Neural cell (in vitro differentiated cells): ENCODE measurements at regions not wholly inside any gene's neighbourhood (a gene's known extent, or its start where the extent isn't known, plus 50 kb on each side); places are given as distances from the start of the nearest gene placed in this dataset.

Experiments
- H2AFZ ChIP-seq: fragments of 200-600, 300-800 bp; sonication (generic), shearing (Covaris generic); 2 replicates; pipeline ENCODE4 v1.6.0; 2014; ENCODE audit warnings: low read depth, mild to moderate bottlenecking, antibody characterized with exemption, low read length, moderate library complexity
- H3F3A ChIP-seq: fragments of 200-600 bp; shearing (Covaris generic); 2 replicates; pipeline ENCODE4 v1.6.1; 2016; ENCODE audit warnings: mild to moderate bottlenecking, moderate library complexity, mixed read lengths, antibody characterized with exemption, low read length; ENCODE audit not compliant: insufficient read depth, poor library complexity, severe bottlenecking
- H3K27ac ChIP-seq: fragments of 200-600, 300-800 bp; sonication (generic), shearing (Covaris generic); 2 replicates; pipeline ENCODE4 v1.5.1; 2014; ENCODE audit warnings: mild to moderate bottlenecking, low read length, moderate library complexity
- H3K27me3 ChIP-seq: fragments of 300-800, 200-600 bp; sonication (generic), shearing (Covaris generic); 2 replicates; pipeline ENCODE4 v1.6.0; 2014; ENCODE audit warnings: mild to moderate bottlenecking, low read depth, low read length, moderate library complexity; ENCODE audit not compliant: insufficient read depth
- H3K36me3 ChIP-seq: fragments of 300-800, 200-600 bp; sonication (generic), shearing (Covaris generic); 2 replicates; pipeline ENCODE4 v1.5.1; 2014; ENCODE audit warnings: mild to moderate bottlenecking, antibody characterized with exemption, low read length, moderate library complexity; ENCODE audit not compliant: insufficient read depth
- H3K4me2 ChIP-seq: fragments of 300-800, 200-600 bp; sonication (generic), shearing (Covaris generic); 2 replicates; pipeline ENCODE4 v1.6.0; 2014; ENCODE audit warnings: mild to moderate bottlenecking, low read length
- H3K4me3 ChIP-seq: fragments of 300-800, 200-600 bp; sonication (generic), shearing (Covaris generic); 2 replicates; pipeline ENCODE4 v1.5.1; 2014; ENCODE audit warnings: mild to moderate bottlenecking, low read length, moderate library complexity
- H3K79me2 ChIP-seq: fragments of 200-600 bp; shearing (Covaris generic); replicated peaks from 2 replicates; pipeline ENCODE4 v1.6.0; 2014; ENCODE audit warnings: mild to moderate bottlenecking, low read length, moderate library complexity; ENCODE audit not compliant: insufficient read depth
- H3K9ac ChIP-seq: fragments of 300-800, 200-600 bp; sonication (generic), shearing (Covaris generic); 2 replicates; pipeline ENCODE4 v1.6.1; 2016; ENCODE audit warnings: mild to moderate bottlenecking, low read length, mixed read lengths
- H3K9me2 ChIP-seq: fragments of 200-600 bp; shearing (Covaris generic); 2 replicates; pipeline ENCODE4 v1.6.1; 2016; ENCODE audit warnings: mild to moderate bottlenecking, low read length, mixed read lengths; ENCODE audit not compliant: insufficient read depth
- H3K9me3 ChIP-seq: fragments of 200-600, 300-800 bp; sonication (generic), shearing (Covaris generic); 2 replicates; pipeline ENCODE4 v1.6.1; 2016; ENCODE audit warnings: mild to moderate bottlenecking, mixed run types, low read length, moderate library complexity, mixed read lengths
- H4K20me1 ChIP-seq: fragments of 200-600 bp; shearing (Covaris generic); 2 replicates; pipeline ENCODE4 v1.6.1; 2016; ENCODE audit warnings: mild to moderate bottlenecking, mixed run types; ENCODE audit not compliant: insufficient read depth
- CTCF ChIP-seq: fragments of 450-650 bp; IDR thresholded peaks from 2 replicates; pipeline ENCODE4 v1.5.1; 2014; ENCODE audit warnings: antibody characterized with exemption, mild to moderate bottlenecking, moderate library complexity; ENCODE audit not compliant: poor library complexity, severe bottlenecking
- EP300 ChIP-seq: fragments of 450-650 bp; conservative IDR thresholded peaks from 2 replicates; pipeline ENCODE4 v1.6.1; 2014; ENCODE audit warnings: antibody characterized with exemption, mild to moderate bottlenecking, moderate library complexity; ENCODE audit not compliant: poor library complexity, severe bottlenecking
- EZH2 ChIP-seq: fragments of 200-600, 300-800 bp; shearing (Covaris generic), sonication (generic); IDR thresholded peaks from 2 replicates; pipeline ENCODE4 v1.6.1; 2014; ENCODE audit warnings: antibody characterized with exemption, low read length, borderline replicate concordance, mild to moderate bottlenecking; ENCODE audit not compliant: insufficient read depth, poor library complexity, severe bottlenecking
- MXI1 ChIP-seq: fragments of 450-650 bp; conservative IDR thresholded peaks from 2 replicates; pipeline ENCODE4 v1.6.1; 2014; ENCODE audit warnings: antibody characterized with exemption, mild to moderate bottlenecking; ENCODE audit not compliant: poor library complexity, severe bottlenecking
- POLR2AphosphoS5 ChIP-seq: IDR thresholded peaks from 2 replicates; pipeline ENCODE4 v1.6.1; 2012
- RAD21 ChIP-seq: fragments of 450-650 bp; conservative IDR thresholded peaks from 2 replicates; pipeline ENCODE4 v1.6.1; 2014; ENCODE audit warnings: antibody characterized with exemption, mild to moderate bottlenecking, moderate library complexity
- REST ChIP-seq: IDR thresholded peaks from 2 replicates; pipeline ENCODE4 v1.6.1; 2012; ENCODE audit warnings: borderline replicate concordance
- SMC3 ChIP-seq: fragments of 450-650 bp; conservative IDR thresholded peaks from 2 replicates; pipeline ENCODE4 v1.6.1; 2014; ENCODE audit warnings: antibody characterized with exemption, mild to moderate bottlenecking, moderate library complexity; ENCODE audit not compliant: poor library complexity
- TAF1 ChIP-seq: IDR thresholded peaks from 2 replicates; pipeline ENCODE4 v1.6.1; 2012; ENCODE audit warnings: low read depth

- no peak overlapping the region for H3K9ac ChIP-seq
- no peaks in the 10 kb centered on the region for H3K9me3 ChIP-seq
- H3K79me2 ChIP-seq: no peaks in the 10 kb centered on the region
- H3K4me2 ChIP-seq: no peak overlapping the region
- no peaks in the 10 kb centered on the region for H4K20me1 ChIP-seq
- no peaks in the 10 kb centered on the region for H3K9me2 ChIP-seq
- no peaks in the 10 kb centered on the region for H3K27me3 ChIP-seq
- H2AFZ ChIP-seq: no peak overlapping the region
- H3K4me3 ChIP-seq: no peak overlapping the region
- no peak overlapping the region for H3K27ac ChIP-seq
- no peak for TF ChIP-seq REST
- no peak for TF ChIP-seq EP300
- TF ChIP-seq RAD21: no peak
- TF ChIP-seq CTCF: no peak
- no peak for TF ChIP-seq TAF1
- TF ChIP-seq EZH2: no peak
- no peaks in the 10 kb centered on the region for H3F3A ChIP-seq
- no peaks in the 10 kb centered on the region for H3K36me3 ChIP-seq
Measured at GRCh38 chr9:3035579-3036332, 191.9 kb upstream of the PUM3 start.

- H3K4me3 ChIP-seq: no peak overlapping the region
- H3K27me3 ChIP-seq: no peaks in the 10 kb centered on the region
- no peaks in the 10 kb centered on the region for H3K9me3 ChIP-seq
- TF ChIP-seq EP300 (no peak), SMC3 (no peak), CTCF (no peak), EZH2 (no peak), REST (no peak), TAF1 (no peak), MXI1 (no peak), RAD21 (no peak), POLR2AphosphoS5 (no peak)
- no peaks in the 10 kb centered on the region for H3K9me2 ChIP-seq
- no peak overlapping the region for H3K27ac ChIP-seq
- H2AFZ ChIP-seq: no peak overlapping the region
- no peaks in the 10 kb centered on the region for H3K36me3 ChIP-seq
- H3K79me2 ChIP-seq: no peaks in the 10 kb centered on the region
- no peaks in the 10 kb centered on the region for H3F3A ChIP-seq
- no peaks in the 10 kb centered on the region for H4K20me1 ChIP-seq
- no peak overlapping the region for H3K9ac ChIP-seq
- H3K4me2 ChIP-seq: no peak overlapping the region
Measured at GRCh38 chr9:3032898-3033297, 189.0 kb upstream of the PUM3 start.
